Psoas muscle (tissue), 7 donors: ENCODE measurements at regions not wholly inside any gene's neighbourhood (a gene's known extent, or its start where the extent isn't known, plus 50 kb on each side); places are given as distances from the start of the nearest gene placed in this dataset.

Source experiments
- ATAC-seq, 4 donors: fragments of 200-7000 bp; cut with Tn5 transposase; one replicate each; pipeline ENCODE4 v1.9.1; 2020; ENCODE audit warnings: moderate library complexity in 3 of 4, mild to moderate bottlenecking in 2 of 4
- DNase-seq, 2 donors: peaks; one replicate each; pipeline ENCODE4 v3.0.0-alpha.2; 2020
- H3K27ac ChIP-seq: fragments of 200-600 bp; one replicate; pipeline ENCODE4 v1.8.0; 2022
- H3K27me3 ChIP-seq, 3 donors: fragments of 200-600 bp in 1 of 3; one replicate each; pipeline versions ENCODE4 v1.6.1 to v1.8.0; 2013 to 2022; ENCODE audit warnings: low read length in 2 of 3, mild to moderate bottlenecking in 2 of 3, moderate library complexity in 1 of 3; ENCODE audit not compliant: insufficient read depth in 3 of 3
- H3K36me3 ChIP-seq, 2 donors: fragments of 200-600 bp in 1 of 2; one replicate each; pipeline versions ENCODE4 v1.6.1 to v1.8.0; 2013 to 2022; ENCODE audit warnings: low read depth in 1 of 2, mild to moderate bottlenecking in 1 of 2, moderate library complexity in 1 of 2; ENCODE audit not compliant: insufficient read depth in 1 of 2
- H3K4me1 ChIP-seq: fragments of 200-600 bp; one replicate; pipeline ENCODE4 v1.8.0; 2022
- H3K4me3 ChIP-seq: fragments of 200-600 bp; one replicate; pipeline ENCODE4 v1.8.0; 2022; ENCODE audit warnings: mild to moderate bottlenecking
- H3K9me3 ChIP-seq: fragments of 200-600 bp; one replicate; pipeline ENCODE4 v1.8.0; 2022
- CTCF ChIP-seq: fragments of 200-600 bp; IDR thresholded peaks from one replicate; pipeline ENCODE4 v1.8.0; 2022; ENCODE audit warnings: antibody characterized with exemption
- WGBS, 3 donors: extraction: QIAGEN DNeasy Blood & Tissue Kit; methylation state at CpG; one replicate each; pipeline versions ENCODE4 v1.1.6 to v1.1.7; 2013; 5-methylcytosine and 5-hydroxymethylcytosine counted together
- intact Hi-C, 2 donors: fragments of 100-400 bp; cut with DNase I; formaldehyde crosslinking; loops; one replicate each; pipeline versions ENCODE4 v1.11.0 to v1.14.2; 2022
- donor health status: healthy with polysubstance abuse.
- donor health status: DM: no; HTN: no; CAD: no; lungs with moderate emphysema.
- donor health status: Bipolar disorder and iron deficiency.
- donor health status: healthy.
- donor health status: DM: yes; HTN: yes; CAD: no.
- donor health status: DM: no; HTN: no; CAD: no.
- donor health status: DM: yes; HTN: yes; CAD: no.

GRCh38 chr4:30917946-30918345 is 197.8 kb downstream of the PCDH7 start:
- Histone ChIP-seq H3K27ac (no peak overlapping the region), H3K9me3 (no peaks in the 10 kb centered on the region), H3K36me3 (no peaks in the 10 kb centered on the region), H3K4me1 (no peaks in the 10 kb centered on the region), H3K27me3 (no peaks in the 10 kb centered on the region), H3K4me3 (no peak overlapping the region)
- TF ChIP-seq CTCF: no peak
- intact Hi-C loops: no loop called here
- no peak for ATAC-seq
- no peak for DNase-seq

DNA sequence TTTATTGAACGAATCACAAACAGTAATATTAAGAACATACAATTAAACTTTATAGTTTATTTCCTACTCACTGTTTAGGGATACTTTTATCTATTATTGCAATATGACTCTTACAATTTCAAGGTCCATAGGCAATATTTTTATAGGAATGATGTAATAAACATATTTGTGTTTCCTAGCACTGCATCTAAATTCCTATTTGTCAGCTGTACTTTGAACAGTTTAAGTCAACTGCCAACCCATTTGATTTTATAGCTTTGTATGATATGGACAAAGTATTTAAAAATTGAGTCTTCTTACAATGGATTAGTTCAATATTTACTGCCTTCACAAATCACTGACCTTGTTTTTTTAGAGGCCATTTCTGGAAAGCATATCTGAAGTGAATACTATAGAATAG is 199.3 kb downstream of the PCDH7 start:
- no peak overlapping the region for H3K27ac ChIP-seq
- H3K4me3 ChIP-seq: no peak overlapping the region
- no peaks in the 10 kb centered on the region for H3K4me1 ChIP-seq
- no peaks in the 10 kb centered on the region for H3K36me3 ChIP-seq
- ATAC-seq (no peak), DNase-seq (no peak)
- TF ChIP-seq CTCF: no peak
- 89 to 96% (median 93%) methylated on average over 1 of the region's 1 CpG for WGBS, 3 donors
- intact Hi-C loops: no loop called here
- no peaks in the 10 kb centered on the region for H3K27me3 ChIP-seq
- no peaks in the 10 kb centered on the region for H3K9me3 ChIP-seq

GRCh38 chr4:30920043-30920442 is 199.9 kb downstream of the PCDH7 start:
- no peak overlapping the region for H3K4me3 ChIP-seq
- no peaks in the 10 kb centered on the region for H3K27me3 ChIP-seq
- intact Hi-C loops: no loop called here
- DNase-seq (no peak), ATAC-seq (no peak)
- 89 to 93% (median 91%) methylated on average over 11 of the region's 11 CpGs for WGBS, 3 donors
- TF ChIP-seq CTCF: no peak
- no peak overlapping the region for H3K27ac ChIP-seq
- no peaks in the 10 kb centered on the region for H3K36me3 ChIP-seq
- no peaks in the 10 kb centered on the region for H3K4me1 ChIP-seq
- no peaks in the 10 kb centered on the region for H3K9me3 ChIP-seq

GRCh38 chr4:30922625-30923024 is 202.5 kb downstream of the PCDH7 start:
- WGBS, 3 donors: 75 to 82% (median 80%) methylated on average over 4 of the region's 4 CpGs
- Histone ChIP-seq H3K4me1 (no peaks in the 10 kb centered on the region), H3K27ac (no peak overlapping the region), H3K27me3 (no peaks in the 10 kb centered on the region), H3K9me3 (no peaks in the 10 kb centered on the region), H3K36me3 (no peaks in the 10 kb centered on the region), H3K4me3 (no peak overlapping the region)
- DNase-seq (no peak), ATAC-seq (no peak)
- intact Hi-C loops: no loop called here
- TF ChIP-seq CTCF: no peak

GRCh38 chr4:30924495-30924894 is 204.3 kb downstream of the PCDH7 start:
- Histone ChIP-seq H3K36me3 (no peaks in the 10 kb centered on the region), H3K27ac (no peak overlapping the region), H3K4me1 (no peaks in the 10 kb centered on the region), H3K4me3 (no peak overlapping the region), H3K9me3 (no peaks in the 10 kb centered on the region), H3K27me3 (no peaks in the 10 kb centered on the region)
- TF ChIP-seq CTCF: no peak
- no peak for ATAC-seq
- intact Hi-C loops: no loop called here
- DNase-seq: no peak
